ENCODE measurements at regions not wholly inside any gene's neighbourhood (a gene's known extent, or its start where the extent isn't known, plus 50 kb on each side); places are given as distances from the start of the nearest gene placed in this dataset.

GRCh38 chr10:2963889-2964631 lies 103.3 kb upstream of the PFKP start:
- TF ChIP-seq FOXP4 (CRISPR knock-in tag; IDR thresholded peaks at IDR 0.05) (peak; percentile 21; the same call in 1 of the 2 replicates), PRRX2 (CRISPR knock-in tag; IDR thresholded peaks at IDR 0.05) (peak; percentile 44; the same call in 1 of the 2 replicates), MAX (CRISPR knock-in tag; IDR thresholded peaks at IDR 0.05) (0 out of 2 replicates have a peak, but pooled peaks have one; percentile 34), NFYB (CRISPR knock-in tag; conservative IDR thresholded peaks at IDR 0.05; ENCODE audit: low read depth) (no peak), ZNF532 (CRISPR knock-in tag; IDR thresholded peaks at IDR 0.05; ENCODE audit: borderline replicate concordance) (0 out of 2 replicates have a peak, but pooled peaks have one; percentile 49)
- peaks cover 50% of the 10 kb centered on the region for H3K36me3 Mint-ChIP-seq
- H3K27ac Mint-ChIP-seq, result peak overlapping the region; percentile 89
- peaks cover 51% of the 10 kb centered on the region for H3K9me3 Mint-ChIP-seq
- ATAC-seq (peak; percentile 96), DNase-seq (ENCODE audit: low spot score) (no peak)
- H3K4me1 Mint-ChIP-seq, result peaks cover 30% of the 10 kb centered on the region
- ChIA-PET POLR2A (no interaction called here), CTCF (interaction anchor here (1.0 to 1.4 kb wide), 3 partner anchors 9 to 125 kb away, joined by 3 to 4 read pairs (median 4); no protein-coding TSS in a partner anchor)
- H3K4me3 Mint-ChIP-seq, result peak overlapping the region; percentile 6; the same call in 1 of the 2 replicates
- peaks cover 15% of the 10 kb centered on the region for H3K27me3 Mint-ChIP-seq (ENCODE audit: low read depth)

DNA sequence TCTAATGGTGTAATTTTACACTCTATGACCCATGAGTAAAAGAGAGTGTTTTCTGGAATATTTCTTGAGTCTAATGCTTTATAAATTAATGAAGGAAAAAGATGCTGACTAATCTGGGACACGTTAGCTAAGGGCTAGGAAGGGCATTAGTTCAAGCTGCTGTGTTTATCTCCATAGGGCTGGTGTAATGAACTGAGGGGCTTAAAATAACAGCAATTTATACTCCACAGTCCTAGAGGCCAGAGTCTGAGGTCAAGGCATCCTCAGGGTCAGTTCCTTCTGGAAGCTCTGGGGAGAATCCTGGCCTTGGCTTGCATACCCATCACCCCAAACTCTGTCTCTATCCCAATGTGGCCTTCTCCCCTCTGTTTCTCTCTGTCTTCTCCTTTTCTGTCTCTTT lies 105.2 kb upstream of the PFKP start:
- Mint-ChIP-seq H3K27me3 (ENCODE audit: low read depth) (peaks cover 15% of the 10 kb centered on the region), H3K27ac (no peak overlapping the region), H3K9me3 (peaks cover 51% of the 10 kb centered on the region), H3K4me1 (peaks cover 33% of the 10 kb centered on the region), H3K36me3 (peaks cover 50% of the 10 kb centered on the region), H3K4me3 (no peak overlapping the region)
- CTCF ChIA-PET, result no interaction called here
- DNase-seq (ENCODE audit: low spot score) (no peak), ATAC-seq (no peak)
- TF ChIP-seq SP1 (CRISPR knock-in tag; conservative IDR thresholded peaks at IDR 0.05), result no peak
- TF ChIP-seq, protein P1, sequence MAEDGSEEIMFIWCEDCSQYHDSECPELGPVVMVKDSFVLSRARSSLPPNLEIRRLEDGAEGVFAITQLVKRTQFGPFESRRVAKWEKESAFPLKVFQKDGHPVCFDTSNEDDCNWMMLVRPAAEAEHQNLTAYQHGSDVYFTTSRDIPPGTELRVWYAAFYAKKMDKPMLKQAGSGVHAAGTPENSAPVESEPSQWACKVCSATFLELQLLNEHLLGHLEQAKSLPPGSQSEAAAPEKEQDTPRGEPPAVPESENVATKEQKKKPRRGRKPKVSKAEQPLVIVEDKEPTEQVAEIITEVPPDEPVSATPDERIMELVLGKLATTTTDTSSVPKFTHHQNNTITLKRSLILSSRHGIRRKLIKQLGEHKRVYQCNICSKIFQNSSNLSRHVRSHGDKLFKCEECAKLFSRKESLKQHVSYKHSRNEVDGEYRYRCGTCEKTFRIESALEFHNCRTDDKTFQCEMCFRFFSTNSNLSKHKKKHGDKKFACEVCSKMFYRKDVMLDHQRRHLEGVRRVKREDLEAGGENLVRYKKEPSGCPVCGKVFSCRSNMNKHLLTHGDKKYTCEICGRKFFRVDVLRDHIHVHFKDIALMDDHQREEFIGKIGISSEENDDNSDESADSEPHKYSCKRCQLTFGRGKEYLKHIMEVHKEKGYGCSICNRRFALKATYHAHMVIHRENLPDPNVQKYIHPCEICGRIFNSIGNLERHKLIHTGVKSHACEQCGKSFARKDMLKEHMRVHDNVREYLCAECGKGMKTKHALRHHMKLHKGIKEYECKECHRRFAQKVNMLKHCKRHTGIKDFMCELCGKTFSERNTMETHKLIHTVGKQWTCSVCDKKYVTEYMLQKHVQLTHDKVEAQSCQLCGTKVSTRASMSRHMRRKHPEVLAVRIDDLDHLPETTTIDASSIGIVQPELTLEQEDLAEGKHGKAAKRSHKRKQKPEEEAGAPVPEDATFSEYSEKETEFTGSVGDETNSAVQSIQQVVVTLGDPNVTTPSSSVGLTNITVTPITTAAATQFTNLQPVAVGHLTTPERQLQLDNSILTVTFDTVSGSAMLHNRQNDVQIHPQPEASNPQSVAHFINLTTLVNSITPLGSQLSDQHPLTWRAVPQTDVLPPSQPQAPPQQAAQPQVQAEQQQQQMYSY (CRISPR knock-in tag; IDR thresholded peaks at IDR 0.05), result no peak
- no peak for TF ChIP-seq JAZF1 (CRISPR knock-in tag; IDR thresholded peaks at IDR 0.05)
- TF ChIP-seq GTF2I (CRISPR knock-in tag; conservative IDR thresholded peaks at IDR 0.05), result no peak
- TF ChIP-seq ZNF423 (CRISPR knock-in tag; IDR thresholded peaks at IDR 0.05), result no peak
- no peak for TF ChIP-seq ATF3 (CRISPR knock-in tag; conservative IDR thresholded peaks at IDR 0.05)
- POLR2A ChIA-PET, result no interaction called here
